ENCODE measurements at regions not wholly inside any gene's neighbourhood (a gene's known extent, or its start where the extent isn't known, plus 50 kb on each side); places are given as distances from the start of the nearest gene placed in this dataset.

- TF ChIP-seq, protein P1, sequence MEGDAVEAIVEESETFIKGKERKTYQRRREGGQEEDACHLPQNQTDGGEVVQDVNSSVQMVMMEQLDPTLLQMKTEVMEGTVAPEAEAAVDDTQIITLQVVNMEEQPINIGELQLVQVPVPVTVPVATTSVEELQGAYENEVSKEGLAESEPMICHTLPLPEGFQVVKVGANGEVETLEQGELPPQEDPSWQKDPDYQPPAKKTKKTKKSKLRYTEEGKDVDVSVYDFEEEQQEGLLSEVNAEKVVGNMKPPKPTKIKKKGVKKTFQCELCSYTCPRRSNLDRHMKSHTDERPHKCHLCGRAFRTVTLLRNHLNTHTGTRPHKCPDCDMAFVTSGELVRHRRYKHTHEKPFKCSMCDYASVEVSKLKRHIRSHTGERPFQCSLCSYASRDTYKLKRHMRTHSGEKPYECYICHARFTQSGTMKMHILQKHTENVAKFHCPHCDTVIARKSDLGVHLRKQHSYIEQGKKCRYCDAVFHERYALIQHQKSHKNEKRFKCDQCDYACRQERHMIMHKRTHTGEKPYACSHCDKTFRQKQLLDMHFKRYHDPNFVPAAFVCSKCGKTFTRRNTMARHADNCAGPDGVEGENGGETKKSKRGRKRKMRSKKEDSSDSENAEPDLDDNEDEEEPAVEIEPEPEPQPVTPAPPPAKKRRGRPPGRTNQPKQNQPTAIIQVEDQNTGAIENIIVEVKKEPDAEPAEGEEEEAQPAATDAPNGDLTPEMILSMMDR (IDR thresholded peaks at IDR 0.05), result no peak
- no peak for TF ChIP-seq POLR2A (IDR thresholded peaks at IDR 0.05)
These were observed 177.1 kb upstream of the PFN2 start for GRCh38 chr3:150147776-150148175.
